Right lobe of liver (tissue), 6 donors: ENCODE measurements at regions not wholly inside any gene's neighbourhood (a gene's known extent, or its start where the extent isn't known, plus 50 kb on each side); places are given as distances from the start of the nearest gene placed in this dataset.
A peak's percentile ranks its signal among the peaks of the same experiment; 100 is the strongest.

Source experiments
- ATAC-seq, 4 donors: fragments of 200-7000 bp; cut with Tn5 transposase; one replicate each; pipeline ENCODE4 v1.9.1; 2020; ENCODE audit warnings: mild to moderate bottlenecking in 4 of 4, moderate library complexity in 4 of 4
- DNase-seq, 3 donors: peaks; one replicate each; pipeline ENCODE4 v3.0.0-alpha.2; 2020
- H3K27ac ChIP-seq, 3 donors: fragments of 200-600 bp; one replicate each; pipeline ENCODE4 v1.8.0; 2022
- H3K27me3 ChIP-seq, 2 donors: fragments of 200-600 bp; one replicate each; pipeline ENCODE4 v1.8.0; 2022
- H3K36me3 ChIP-seq, 4 donors: fragments of 200-600 bp; sonication (generic) in 1 of 4; one replicate each; pipeline versions ENCODE4 v1.5.1 to v1.8.0; 2017 to 2022; ENCODE audit warnings: control low read depth in 1 of 4
- H3K4me1 ChIP-seq, 4 donors: fragments of 200-600 bp; sonication (generic) in 1 of 4; one replicate each; pipeline versions ENCODE4 v1.5.1 to v1.8.0; 2017 to 2022; ENCODE audit warnings: control low read depth in 1 of 4
- H3K4me3 ChIP-seq, 3 donors: fragments of 200-600 bp; one replicate each; pipeline ENCODE4 v1.8.0; 2022
- H3K9me3 ChIP-seq, 4 donors: fragments of 200-600 bp; sonication (generic) in 1 of 4; one replicate each; pipeline versions ENCODE4 v1.5.1 to v1.8.0; 2017 to 2022; ENCODE audit warnings: control low read depth in 1 of 4
- POLR2A ChIP-seq: fragments of 450-650 bp; IDR thresholded peaks from one replicate; pipeline ENCODE4 v1.6.1; 2017; ENCODE audit warnings: antibody characterized with exemption, mild to moderate bottlenecking
- WGBS: methylation state at CpG from one replicate; pipeline ENCODE4 v1.1.6; 2018; ENCODE audit warnings: low coverage, low lambda C conversion rate; ENCODE audit not compliant: insufficient coverage; ENCODE audit errors: missing lambda C conversion rate; 5-methylcytosine and 5-hydroxymethylcytosine counted together
- intact Hi-C, 2 donors: fragments of 100-400 bp; cut with DNase I; formaldehyde crosslinking; loops; one replicate each; pipeline versions ENCODE4 v1.11.2 to v1.14.1; 2022
- TF ChIP-seq, protein P1 (sequence below), 4 donors: fragments of 200-600 bp in 3 of 4; fragments of 450-650 bp in 1 of 4; IDR thresholded peaks; one replicate each; pipeline versions ENCODE4 v1.5.1 to v1.8.0; 2016 to 2022; ENCODE audit warnings: antibody characterized with exemption in 4 of 4, mild to moderate bottlenecking in 2 of 4
- donor health status: DM: no; HTN: yes; CAD: no.
- donor health status: DM: no; HTN: no; CAD: no.
- donor health status: DM: no; HTN: no; CAD: no.
- donor health status: DM: no; HTN: yes; CAD: no.
- donor health status: DM: no; HTN: yes; CAD: no.

DNA sequence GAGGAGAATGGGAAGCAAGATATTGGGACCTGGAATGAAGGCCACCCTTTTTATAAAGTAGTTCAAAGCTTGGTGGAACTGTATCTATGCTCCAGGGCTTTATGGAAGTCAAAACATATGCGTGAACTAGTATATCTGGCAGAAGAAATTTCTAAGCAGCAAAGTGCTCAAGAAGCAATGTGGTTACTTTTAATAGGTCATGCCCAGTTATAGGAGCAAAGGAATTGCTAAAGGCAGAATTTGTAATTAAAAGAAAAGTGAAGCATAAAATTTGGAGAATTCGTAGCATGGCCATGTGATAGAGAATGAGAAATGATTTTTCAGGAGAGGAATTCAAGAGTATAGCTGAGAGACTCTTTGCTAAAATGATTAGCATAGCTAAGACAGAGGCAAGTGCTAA, 1110.4 kb downstream of the XPNPEP1 start:
- WGBS, result 61% methylated on average over 2 of the region's 2 CpGs
- DNase-seq, result no peak
- H3K27ac ChIP-seq, result no peak overlapping the region
- no peak overlapping the region for H3K4me3 ChIP-seq
- H3K4me1 ChIP-seq, result peaks cover 0 to 4% (median 0%) of the 10 kb centered on the region in 4 donors
- no peak for ATAC-seq
- H3K27me3 ChIP-seq, result no peaks in the 10 kb centered on the region
- intact Hi-C loops, result no loop called here
- TF ChIP-seq POLR2A, result no peak
- H3K9me3 ChIP-seq, result no peaks in the 10 kb centered on the region
- no peaks in the 10 kb centered on the region for H3K36me3 ChIP-seq

DNA sequence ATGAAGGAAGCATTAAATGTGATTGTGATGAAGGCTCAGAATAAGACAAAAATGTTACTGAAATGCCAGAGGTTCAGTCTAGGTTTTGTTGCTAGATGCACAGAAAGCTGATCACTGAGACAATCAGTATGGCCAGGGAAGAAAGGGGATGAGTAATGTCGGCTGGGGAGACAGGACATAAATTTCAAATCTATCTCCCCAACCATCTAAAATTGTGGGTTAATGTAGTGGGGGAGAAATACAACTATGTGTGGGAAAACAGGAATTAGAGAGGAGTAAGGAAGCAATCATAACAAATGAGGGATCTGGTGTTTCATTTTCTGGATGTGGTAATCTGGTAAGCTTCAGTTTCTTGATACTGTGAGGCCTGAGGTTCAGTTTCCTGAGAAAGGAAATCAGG, 1111.0 kb downstream of the XPNPEP1 start:
- H3K4me1 ChIP-seq, result peaks cover 0 to 4% (median 0%) of the 10 kb centered on the region in 4 donors
- no peaks in the 10 kb centered on the region for H3K27me3 ChIP-seq
- no peak overlapping the region for H3K27ac ChIP-seq
- no peak for DNase-seq
- no peak for ATAC-seq
- H3K9me3 ChIP-seq, result no peaks in the 10 kb centered on the region
- H3K4me3 ChIP-seq, result no peak overlapping the region
- H3K36me3 ChIP-seq, result no peaks in the 10 kb centered on the region
- WGBS, result 29% methylated on average over 1 of the region's 1 CpG
- TF ChIP-seq, protein P1, sequence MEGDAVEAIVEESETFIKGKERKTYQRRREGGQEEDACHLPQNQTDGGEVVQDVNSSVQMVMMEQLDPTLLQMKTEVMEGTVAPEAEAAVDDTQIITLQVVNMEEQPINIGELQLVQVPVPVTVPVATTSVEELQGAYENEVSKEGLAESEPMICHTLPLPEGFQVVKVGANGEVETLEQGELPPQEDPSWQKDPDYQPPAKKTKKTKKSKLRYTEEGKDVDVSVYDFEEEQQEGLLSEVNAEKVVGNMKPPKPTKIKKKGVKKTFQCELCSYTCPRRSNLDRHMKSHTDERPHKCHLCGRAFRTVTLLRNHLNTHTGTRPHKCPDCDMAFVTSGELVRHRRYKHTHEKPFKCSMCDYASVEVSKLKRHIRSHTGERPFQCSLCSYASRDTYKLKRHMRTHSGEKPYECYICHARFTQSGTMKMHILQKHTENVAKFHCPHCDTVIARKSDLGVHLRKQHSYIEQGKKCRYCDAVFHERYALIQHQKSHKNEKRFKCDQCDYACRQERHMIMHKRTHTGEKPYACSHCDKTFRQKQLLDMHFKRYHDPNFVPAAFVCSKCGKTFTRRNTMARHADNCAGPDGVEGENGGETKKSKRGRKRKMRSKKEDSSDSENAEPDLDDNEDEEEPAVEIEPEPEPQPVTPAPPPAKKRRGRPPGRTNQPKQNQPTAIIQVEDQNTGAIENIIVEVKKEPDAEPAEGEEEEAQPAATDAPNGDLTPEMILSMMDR (IDR thresholded peaks at IDR 0.05), result no peak
- TF ChIP-seq POLR2A, result no peak
- intact Hi-C loops, result no loop called here

- H3K36me3 ChIP-seq, result no peaks in the 10 kb centered on the region
Measured at GRCh38 chr10:108808228-108808627, 1115.1 kb downstream of the XPNPEP1 start.

GRCh38 chr10:108801775-108802517, 1121.4 kb downstream of the XPNPEP1 start:
- H3K4me3 ChIP-seq, result no peak overlapping the region
- H3K4me1 ChIP-seq, result no peaks in the 10 kb centered on the region
- ATAC-seq, result no peak
- no peaks in the 10 kb centered on the region for H3K27me3 ChIP-seq
- DNase-seq, result no peak
- no peak overlapping the region for H3K27ac ChIP-seq
- H3K9me3 ChIP-seq, result no peaks in the 10 kb centered on the region
- H3K36me3 ChIP-seq, result no peaks in the 10 kb centered on the region
- intact Hi-C loops, result no loop called here
- no peak for TF ChIP-seq POLR2A
- TF ChIP-seq, protein P1 (IDR thresholded peaks at IDR 0.05), result no peak

More at GRCh38 chr10:108808228-108808627, 1115.1 kb downstream of the XPNPEP1 start:
- H3K4me3 ChIP-seq, result no peak overlapping the region
- peak; percentile 31 to 86 (median 56) for ATAC-seq
- no peak for DNase-seq
- no peaks in the 10 kb centered on the region for H3K9me3 ChIP-seq
- H3K27ac ChIP-seq, result no peak overlapping the region
- WGBS, result 18% methylated on average over 2 of the region's 2 CpGs
- H3K4me1 ChIP-seq, result peaks cover 0 to 4% (median 0%) of the 10 kb centered on the region in 4 donors
- TF ChIP-seq, protein P1 (IDR thresholded peaks at IDR 0.05), result no peak
- no peak for TF ChIP-seq POLR2A
- H3K27me3 ChIP-seq, result no peaks in the 10 kb centered on the region
- intact Hi-C loops, result no loop called here

DNA sequence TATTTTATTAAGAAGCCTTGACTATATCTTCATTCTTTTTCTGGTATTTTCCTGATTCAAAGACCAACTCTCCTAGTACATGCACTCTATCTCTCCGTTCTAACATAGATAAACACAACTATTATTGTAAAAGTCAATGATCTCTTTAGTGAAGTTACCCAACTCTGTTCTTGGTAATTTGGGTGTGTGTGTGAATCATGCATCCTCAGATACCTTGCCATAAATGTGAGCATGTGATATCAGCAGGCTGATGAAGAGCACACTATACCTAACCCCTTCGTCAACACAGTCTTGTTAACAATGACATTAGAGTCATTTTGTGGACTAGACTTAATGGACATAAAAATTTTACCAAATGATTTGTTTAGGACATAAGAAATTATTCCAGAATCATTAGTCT, 1122.1 kb downstream of the XPNPEP1 start:
- TF ChIP-seq, protein P1 (IDR thresholded peaks at IDR 0.05), result no peak
- TF ChIP-seq POLR2A, result no peak
- Histone ChIP-seq H3K9me3 (no peaks in the 10 kb centered on the region), H3K4me3 (no peak overlapping the region), H3K27me3 (no peaks in the 10 kb centered on the region), H3K27ac (no peak overlapping the region), H3K36me3 (no peaks in the 10 kb centered on the region), H3K4me1 (no peaks in the 10 kb centered on the region)
- ATAC-seq (no peak), DNase-seq (no peak)
- 67% methylated on average over 2 of the region's 2 CpGs for WGBS
- intact Hi-C loops, result no loop called here
